HepG2 (cell line): ENCODE measurements at regions not wholly inside any gene's neighbourhood (a gene's known extent, or its start where the extent isn't known, plus 50 kb on each side); places are given as distances from the start of the nearest gene placed in this dataset.

Experiments
- ATAC-seq: fragments of 200-7000 bp; cut with Tn5 transposase; 3 replicates; pipeline ENCODE4 v1.9.1; 2020; ENCODE audit warnings: mild to moderate bottlenecking, moderate library complexity
- BruUV-seq: library from RNA; stranded (reverse); fragments of 400-500 nt; replicated peaks from 2 replicates; lab custom pipeline; 2021; lab: Mats Ljungman, UMichigan
- CTCF ChIA-PET: fragments of 300-600 bp; formaldehyde crosslinking; extraction: SDS; loops from one replicate; lab custom pipeline; 2021; ENCODE audit warnings: low total read pairs, inconsistent platforms, low intra/inter-chr PET ratio; lab: Yijun Ruan, JAX
- POLR2A ChIA-PET: fragments of 350-600 bp; sonication (Branson Sonifier 250); formaldehyde crosslinking; loops from one replicate; lab custom pipeline; 2020; ENCODE audit warnings: antibody characterized with exemption, inconsistent platforms; lab: Yijun Ruan, JAX
- DNase-seq: peaks from one replicate; pipeline ENCODE4 v3.0.0-alpha.2; 2015; ENCODE audit warnings: low spot score
- FAIRE-seq: peaks from 3 replicates; lab custom pipeline; 2011; peaks lifted over from hg19 to GRCh38; lab: Jason Lieb, UNC
- H2AFZ ChIP-seq: one replicate; pipeline ENCODE4 v1.6.1; 2011; ENCODE audit warnings: low read length, inconsistent platforms
- H3K27ac ChIP-seq: fragments of 300-600 bp; 3 replicates; pipeline ENCODE4 v1.8.0; 2011; ENCODE audit warnings: mixed run types, mild to moderate bottlenecking, mixed read lengths, low read length, inconsistent platforms; ENCODE audit not compliant: insufficient read depth; ENCODE audit errors: extremely low read length
- H3K27me3 ChIP-seq, 2 experiments: fragments of 200-600 bp in 1 of 2; 2 replicates in 1 of 2; 3 replicates in 1 of 2; pipeline versions ENCODE4 v1.6.0 to v1.8.0; 2011; ENCODE audit warnings: low read length in 2 of 2, mild to moderate bottlenecking in 2 of 2, moderate library complexity in 2 of 2, inconsistent platforms in 1 of 2; ENCODE audit not compliant: insufficient read depth in 2 of 2, control insufficient read depth in 1 of 2
- H3K36me3 ChIP-seq, 2 experiments: fragments of 200-600 bp in 1 of 2; replicated peaks in 1 of 2; 2 replicates in 1 of 2; 3 replicates in 1 of 2; pipeline versions ENCODE4 v1.5.1 to v1.8.0; 2011; ENCODE audit warnings: low read length in 2 of 2, inconsistent platforms in 1 of 2; ENCODE audit not compliant: insufficient read depth in 2 of 2, control insufficient read depth in 1 of 2
- H3K4me1 ChIP-seq: 2 replicates; pipeline ENCODE4 v1.5.1; 2012; ENCODE audit warnings: low read length, inconsistent platforms; ENCODE audit not compliant: insufficient read depth
- H3K4me2 ChIP-seq: 2 replicates; pipeline ENCODE4 v1.6.0; 2011; ENCODE audit warnings: low read depth, low read length, inconsistent platforms
- H3K4me3 ChIP-seq, 3 experiments: fragments of 200-600 bp in 1 of 3; sonication (generic), shearing (Covaris generic) in 1 of 3; replicated peaks in 1 of 3; 2 replicates each; pipeline ENCODE4 v1.5.1; 2011 to 2016; ENCODE audit warnings: low read length in 3 of 3, inconsistent platforms in 2 of 3, low read depth in 2 of 3, mild to moderate bottlenecking in 2 of 3, control low read depth in 1 of 3, mixed read lengths in 1 of 3; ENCODE audit not compliant: insufficient read depth in 1 of 3
- H3K79me2 ChIP-seq: one replicate; pipeline ENCODE4 v1.6.1; 2011; ENCODE audit warnings: low read length, inconsistent platforms; ENCODE audit not compliant: insufficient read depth
- H3K9ac ChIP-seq: 2 replicates; pipeline ENCODE4 v1.6.0; 2011; ENCODE audit warnings: mild to moderate bottlenecking, low read depth, low read length, inconsistent platforms; ENCODE audit not compliant: insufficient read depth
- H3K9me3 ChIP-seq: 2 replicates; pipeline ENCODE4 v1.5.1; 2012; ENCODE audit warnings: mild to moderate bottlenecking, low read length
- H4K20me1 ChIP-seq: 2 replicates; pipeline ENCODE4 v1.6.0; 2011; ENCODE audit warnings: inconsistent platforms, mild to moderate bottlenecking, low read length, moderate library complexity; ENCODE audit not compliant: insufficient read depth
- FOSL2 ChIP-seq: sonication (generic); formaldehyde crosslinking; IDR thresholded peaks from 2 replicates; pipeline ENCODE4 v1.4.0; 2020; ENCODE audit warnings: missing genetic modification reagents
- KMT2B ChIP-seq: IDR thresholded peaks from 2 replicates; pipeline ENCODE4 v1.6.1; 2016; ENCODE audit warnings: missing genetic modification reagents, missing compliant biosample characterization
- NR2F1 ChIP-seq, 2 experiments: fragments of 450-650 bp in 1 of 2; formaldehyde crosslinking in 1 of 2; IDR thresholded peaks; 2 replicates each; pipeline versions ENCODE4 v1.5.0 to v1.6.1; 2016 to 2020; ENCODE audit warnings: mild to moderate bottlenecking in 1 of 2, missing compliant biosample characterization in 1 of 2, missing genetic modification reagents in 1 of 2, moderate library complexity in 1 of 2
- PHF21A ChIP-seq: sonication (generic); formaldehyde crosslinking; IDR thresholded peaks from 2 replicates; pipeline ENCODE4 v1.5.0; 2020; ENCODE audit warnings: mild to moderate bottlenecking, missing genetic modification reagents
- PITX1 ChIP-seq: sonication (generic); formaldehyde crosslinking; IDR thresholded peaks from 2 replicates; pipeline ENCODE4 v1.5.1; 2020; ENCODE audit warnings: mild to moderate bottlenecking, missing genetic modification reagents
- ZBTB1 ChIP-seq: sonication (generic); formaldehyde crosslinking; IDR thresholded peaks from 2 replicates; pipeline ENCODE4 v1.4.0; 2020; ENCODE audit warnings: missing genetic modification reagents, borderline replicate concordance
- ZNF337 ChIP-seq: sonication (generic); formaldehyde crosslinking; IDR thresholded peaks from 2 replicates; pipeline ENCODE4 v1.5.1; 2020; ENCODE audit warnings: missing genetic modification reagents, low read depth, mild to moderate bottlenecking, borderline replicate concordance
- WGBS: methylation state at CpG from one replicate; pipeline ENCODE4 v1.1.6; 2017; ENCODE audit warnings: low lambda C conversion rate; 5-methylcytosine and 5-hydroxymethylcytosine counted together
- in situ Hi-C: cut with HindIII; loops from 2 replicates; pipeline ENCODE4 v1.10.0; 2017; ENCODE audit warnings: low pct_unique_long_range_greater_than_20kb; ENCODE audit not compliant: extremely low pct_ligation_motif_present
- intact Hi-C: fragments of 100-400 bp; cut with micrococcal nuclease; formaldehyde crosslinking; loops from one replicate; pipeline ENCODE4 v1.10.0; 2022; ENCODE audit not compliant: unreplicated experiment
- TF ChIP-seq, protein P1 (sequence below), 2 experiments: sonication (generic) in 1 of 2; formaldehyde crosslinking in 1 of 2; IDR thresholded peaks; 2 replicates each; pipeline versions ENCODE4 v1.6.1 to v1.9.0; 2014 to 2022; ENCODE audit warnings: antibody characterized with exemption in 1 of 2, borderline replicate concordance in 1 of 2, inconsistent platforms in 1 of 2, low read depth in 1 of 2, missing genetic modification reagents in 1 of 2
- TF ChIP-seq, protein P2 (sequence below), 2 experiments: sonication (generic) in 1 of 2; formaldehyde crosslinking in 1 of 2; IDR thresholded peaks; 2 replicates each; pipeline versions ENCODE4 v1.4.0 to v1.6.1; 2018 to 2020; ENCODE audit warnings: missing genetic modification reagents in 2 of 2, borderline replicate concordance in 1 of 2, low read depth in 1 of 2, mild to moderate bottlenecking in 1 of 2, missing biosample characterization in 1 of 2

DNA sequence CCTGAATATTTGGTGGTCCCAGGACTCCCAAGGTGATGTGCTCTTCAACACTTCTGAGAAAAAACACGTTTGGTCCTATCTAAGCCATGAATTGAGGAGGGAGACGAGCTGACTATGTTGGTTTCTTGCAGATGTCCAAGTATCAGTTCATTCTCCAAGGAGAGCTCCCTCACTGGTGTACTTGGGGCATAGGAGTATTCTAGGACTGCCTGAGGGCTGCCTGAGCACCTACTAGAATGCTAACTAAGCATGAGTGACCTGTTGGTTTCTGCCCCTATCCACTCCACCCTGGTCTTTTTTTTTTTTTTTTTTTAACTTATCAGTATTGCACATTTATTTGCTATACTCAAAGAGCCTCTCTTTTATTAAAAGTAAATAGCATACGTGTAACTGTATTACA lies 200.5 kb upstream of the FANCL start:
- DNase-seq = no peak
- FAIRE-seq = no peak
- no peak for ATAC-seq

More for the DNA sequence above, 200.5 kb upstream of the FANCL start:
- Histone ChIP-seq H3K27ac (no peak overlapping the region), H2AFZ (no peak overlapping the region), H3K9ac (no peak overlapping the region), H3K79me2 (no peaks in the 10 kb centered on the region), H3K4me2 (no peak overlapping the region), H3K27me3 (0 out of 5 replicates have a peak, but pooled peaks cover 0 to 1% of the 10 kb centered on the region in 2 experiments), H3K36me3 (no peaks in the 10 kb centered on the region), H3K9me3 (no peaks in the 10 kb centered on the region), H4K20me1 (no peaks in the 10 kb centered on the region)
- intact Hi-C loops = no loop called here
- POLR2A ChIA-PET = no interaction called here
- CTCF ChIA-PET = no interaction called here
- WGBS = 4% methylated on average over 3 of the region's 3 CpGs
- no TSS peak for BruUV-seq
- TF ChIP-seq, protein P1, sequence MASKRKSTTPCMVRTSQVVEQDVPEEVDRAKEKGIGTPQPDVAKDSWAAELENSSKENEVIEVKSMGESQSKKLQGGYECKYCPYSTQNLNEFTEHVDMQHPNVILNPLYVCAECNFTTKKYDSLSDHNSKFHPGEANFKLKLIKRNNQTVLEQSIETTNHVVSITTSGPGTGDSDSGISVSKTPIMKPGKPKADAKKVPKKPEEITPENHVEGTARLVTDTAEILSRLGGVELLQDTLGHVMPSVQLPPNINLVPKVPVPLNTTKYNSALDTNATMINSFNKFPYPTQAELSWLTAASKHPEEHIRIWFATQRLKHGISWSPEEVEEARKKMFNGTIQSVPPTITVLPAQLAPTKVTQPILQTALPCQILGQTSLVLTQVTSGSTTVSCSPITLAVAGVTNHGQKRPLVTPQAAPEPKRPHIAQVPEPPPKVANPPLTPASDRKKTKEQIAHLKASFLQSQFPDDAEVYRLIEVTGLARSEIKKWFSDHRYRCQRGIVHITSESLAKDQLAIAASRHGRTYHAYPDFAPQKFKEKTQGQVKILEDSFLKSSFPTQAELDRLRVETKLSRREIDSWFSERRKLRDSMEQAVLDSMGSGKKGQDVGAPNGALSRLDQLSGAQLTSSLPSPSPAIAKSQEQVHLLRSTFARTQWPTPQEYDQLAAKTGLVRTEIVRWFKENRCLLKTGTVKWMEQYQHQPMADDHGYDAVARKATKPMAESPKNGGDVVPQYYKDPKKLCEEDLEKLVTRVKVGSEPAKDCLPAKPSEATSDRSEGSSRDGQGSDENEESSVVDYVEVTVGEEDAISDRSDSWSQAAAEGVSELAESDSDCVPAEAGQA (IDR thresholded peaks at IDR 0.05; ENCODE audit: low read depth) = no peak
- TF ChIP-seq, protein P1 (CRISPR knock-in tag; IDR thresholded peaks at IDR 0.05; ENCODE audit: borderline replicate concordance) = no peak
- TF ChIP-seq PITX1 (CRISPR knock-in tag) (no peak), FOSL2 (CRISPR knock-in tag) (no peak), KMT2B (CRISPR knock-in tag) (no peak), ZBTB1 (CRISPR knock-in tag) (no peak), PHF21A (CRISPR knock-in tag) (no peak), ZNF337 (CRISPR knock-in tag) (no peak), NR2F1 (CRISPR knock-in tag; IDR thresholded peaks at IDR 0.05) (no peak)
- TF ChIP-seq, protein P2, sequence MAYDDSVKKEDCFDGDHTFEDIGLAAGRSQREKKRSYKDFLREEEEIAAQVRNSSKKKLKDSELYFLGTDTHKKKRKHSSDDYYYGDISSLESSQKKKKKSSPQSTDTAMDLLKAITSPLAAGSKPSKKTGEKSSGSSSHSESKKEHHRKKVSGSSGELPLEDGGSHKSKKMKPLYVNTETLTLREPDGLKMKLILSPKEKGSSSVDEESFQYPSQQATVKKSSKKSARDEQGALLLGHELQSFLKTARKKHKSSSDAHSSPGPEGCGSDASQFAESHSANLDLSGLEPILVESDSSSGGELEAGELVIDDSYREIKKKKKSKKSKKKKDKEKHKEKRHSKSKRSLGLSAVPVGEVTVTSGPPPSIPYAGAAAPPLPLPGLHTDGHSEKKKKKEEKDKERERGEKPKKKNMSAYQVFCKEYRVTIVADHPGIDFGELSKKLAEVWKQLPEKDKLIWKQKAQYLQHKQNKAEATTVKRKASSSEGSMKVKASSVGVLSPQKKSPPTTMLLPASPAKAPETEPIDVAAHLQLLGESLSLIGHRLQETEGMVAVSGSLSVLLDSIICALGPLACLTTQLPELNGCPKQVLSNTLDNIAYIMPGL (CRISPR knock-in tag; IDR thresholded peaks at IDR 0.05; ENCODE audit: borderline replicate concordance in 1 of 2, low read depth in 1 of 2) = no peak
- TF ChIP-seq, all 625 proteins: peak for 0
- in situ Hi-C loops = loop anchor here (10.0 kb wide), 1 partner anchor 687 kb away; no protein-coding TSS in a partner anchor
- no peak overlapping the region for H3K4me3 ChIP-seq
- no peaks in the 10 kb centered on the region for H3K4me1 ChIP-seq
